CD4-positive, alpha-beta T cell (primary cell): ENCODE measurements at regions not wholly inside any gene's neighbourhood (a gene's known extent, or its start where the extent isn't known, plus 50 kb on each side); places are given as distances from the start of the nearest gene placed in this dataset.

ENCODE experiments used
- ATAC-seq: fragments of 200-7000 bp; cut with Tn5 transposase; one replicate; pipeline ENCODE4 v1.10.0; 2022; ENCODE audit warnings: mild to moderate bottlenecking; ENCODE audit not compliant: poor library complexity
- CTCF ChIA-PET: fragments of 350-600 bp; sonication (Branson Sonifier 250); formaldehyde crosslinking; loops from one replicate; lab custom pipeline; 2021; ENCODE audit warnings: antibody characterized with exemption, inconsistent platforms; lab: Charles Lee
- POLR2A ChIA-PET: fragments of 350-600 bp; sonication (Branson Sonifier 250); formaldehyde crosslinking; loops from one replicate; lab custom pipeline; 2021; ENCODE audit warnings: antibody characterized with exemption, inconsistent platforms; lab: Charles Lee
- DNase-seq, 14 experiments: peaks; one replicate each; pipeline ENCODE4 v3.0.0-alpha.2; 2013 to 2020; ENCODE audit warnings: mixed read lengths in 2 of 14
- H3K27ac ChIP-seq, 2 donors: one replicate each; pipeline versions ENCODE4 v1.5.1 to v1.7.0; 2013; ENCODE audit warnings: low read length in 2 of 2, low read depth in 1 of 2, mild to moderate bottlenecking in 1 of 2
- H3K27me3 ChIP-seq, 2 experiments: 1 replicate in 1 of 2; 2 replicates in 1 of 2; pipeline versions ENCODE4 v1.6.1 to v1.7.0; 2013; ENCODE audit warnings: low read length in 2 of 2, control low read depth in 1 of 2, mild to moderate bottlenecking in 1 of 2, moderate library complexity in 1 of 2; ENCODE audit not compliant: insufficient read depth in 2 of 2, control insufficient read depth in 1 of 2
- H3K36me3 ChIP-seq: one replicate; pipeline ENCODE4 v1.6.1; 2013; ENCODE audit warnings: low read length, control low read depth; ENCODE audit not compliant: insufficient read depth
- H3K4me1 ChIP-seq: one replicate; pipeline ENCODE4 v1.6.1; 2013; ENCODE audit warnings: low read length, control low read depth; ENCODE audit not compliant: insufficient read depth
- H3K4me3 ChIP-seq: one replicate; pipeline ENCODE4 v1.5.1; 2013; ENCODE audit warnings: mild to moderate bottlenecking, low read length, moderate library complexity
- H3K9me3 ChIP-seq, 2 experiments: 1 replicate in 1 of 2; 2 replicates in 1 of 2; pipeline versions ENCODE4 v1.6.1 to v1.7.0; 2013; ENCODE audit warnings: low read length in 2 of 2, mild to moderate bottlenecking in 2 of 2, control low read depth in 1 of 2, moderate library complexity in 1 of 2; ENCODE audit not compliant: control insufficient read depth in 1 of 2, insufficient read depth in 1 of 2
- H3K27ac Mint-ChIP-seq: one replicate; pipeline ENCODE4 v1.8.0; 2020; ENCODE audit warnings: mixed read lengths
- H3K27me3 Mint-ChIP-seq: one replicate; pipeline ENCODE4 v1.8.0; 2021; ENCODE audit warnings: mixed read lengths
- H3K36me3 Mint-ChIP-seq: one replicate; pipeline ENCODE4 v1.8.0; 2021; ENCODE audit warnings: low read depth, mixed read lengths
- H3K4me1 Mint-ChIP-seq: one replicate; pipeline ENCODE4 v1.8.0; 2021; ENCODE audit warnings: low read depth, mixed read lengths
- H3K4me3 Mint-ChIP-seq: one replicate; pipeline ENCODE4 v1.8.0; 2020; ENCODE audit warnings: mild to moderate bottlenecking, mixed read lengths
- H3K9me3 Mint-ChIP-seq: one replicate; pipeline ENCODE4 v1.8.0; 2020; ENCODE audit warnings: mixed read lengths
- CTCF ChIP-seq: fragments of 200-600 bp; IDR thresholded peaks from one replicate; pipeline ENCODE4 v1.8.0; 2022; ENCODE audit warnings: antibody characterized with exemption, mild to moderate bottlenecking
- intact Hi-C, 2 experiments: fragments of 100-400 bp; cut with DNase I in 1 of 2; cut with micrococcal nuclease in 1 of 2; formaldehyde crosslinking; loops; one replicate each; pipeline versions ENCODE4 v1.15.1 to v1.9.0; 2023 to 2025; cut with DNase I, micrococcal nuclease

GRCh38 chr6:108751851-108752732, 96.1 kb upstream of the ARMC2 start:
- intact Hi-C loops = no loop called here
- Mint-ChIP-seq H3K36me3 (no peaks in the 10 kb centered on the region), H3K27me3 (peaks cover 7% of the 10 kb centered on the region), H3K4me3 (no peak overlapping the region), H3K4me1 (no peaks in the 10 kb centered on the region), H3K9me3 (no peaks in the 10 kb centered on the region), H3K27ac (no peak overlapping the region)
- ChIA-PET CTCF (no interaction called here), POLR2A (no interaction called here)
- H3K36me3 ChIP-seq = no peaks in the 10 kb centered on the region
- no peaks in the 10 kb centered on the region for H3K27me3 ChIP-seq
- H3K27ac ChIP-seq = no peak overlapping the region
- DNase-seq = no peak
- H3K9me3 ChIP-seq = no peaks in the 10 kb centered on the region
- no peak for TF ChIP-seq CTCF
- H3K4me1 ChIP-seq = no peaks in the 10 kb centered on the region
- ATAC-seq = no peak
- no peak overlapping the region for H3K4me3 ChIP-seq

GRCh38 chr6:108752733-108753590, 95.3 kb upstream of the ARMC2 start:
- Mint-ChIP-seq H3K27me3 (peaks cover 7% of the 10 kb centered on the region), H3K9me3 (no peaks in the 10 kb centered on the region), H3K27ac (no peak overlapping the region), H3K4me1 (no peaks in the 10 kb centered on the region), H3K36me3 (no peaks in the 10 kb centered on the region), H3K4me3 (no peak overlapping the region)
- Histone ChIP-seq H3K9me3 (no peaks in the 10 kb centered on the region), H3K4me3 (no peak overlapping the region), H3K27ac (no peak overlapping the region), H3K4me1 (no peaks in the 10 kb centered on the region), H3K27me3 (no peaks in the 10 kb centered on the region), H3K36me3 (no peaks in the 10 kb centered on the region)
- ChIA-PET CTCF (no interaction called here), POLR2A (no interaction called here)
- ATAC-seq = no peak
- no peak for DNase-seq
- no peak for TF ChIP-seq CTCF
- intact Hi-C loops = no loop called here

- H3K36me3 ChIP-seq = no peaks in the 10 kb centered on the region
- H3K4me1 ChIP-seq = no peaks in the 10 kb centered on the region
- no peaks in the 10 kb centered on the region for H3K27me3 ChIP-seq
- no peak overlapping the region for H3K27ac Mint-ChIP-seq
- H3K4me1 Mint-ChIP-seq = no peaks in the 10 kb centered on the region
- DNase-seq (no peak), ATAC-seq (no peak)
- no peak for TF ChIP-seq CTCF
- intact Hi-C loops = no loop called here
- ChIA-PET POLR2A (interaction anchor here (0.7 kb wide), 1 partner anchor 36 kb away, joined by 3 read pairs; no protein-coding TSS in a partner anchor), CTCF (no interaction called here)
- H3K36me3 Mint-ChIP-seq = no peaks in the 10 kb centered on the region
- H3K27ac ChIP-seq = no peak overlapping the region
- H3K4me3 Mint-ChIP-seq = no peak overlapping the region
- H3K4me3 ChIP-seq = no peak overlapping the region
- no peaks in the 10 kb centered on the region for H3K9me3 ChIP-seq
- H3K9me3 Mint-ChIP-seq = no peaks in the 10 kb centered on the region
- H3K27me3 Mint-ChIP-seq = peaks cover 4% of the 10 kb centered on the region
Observed at GRCh38 chr6:108755257-108756240, 92.7 kb upstream of the ARMC2 start.
